NCI-H2227 treated with DMSO at 0.1 percent for 48 hours (cell line): ENCODE measurements at regions not wholly inside any gene's neighbourhood (a gene's known extent, or its start where the extent isn't known, plus 50 kb on each side); places are given as distances from the start of the nearest gene placed in this dataset.

Experiments used
- DNase-seq: peaks from one replicate; lab custom pipeline; 2025; lab: John Stamatoyannopoulos, UW

DNA sequence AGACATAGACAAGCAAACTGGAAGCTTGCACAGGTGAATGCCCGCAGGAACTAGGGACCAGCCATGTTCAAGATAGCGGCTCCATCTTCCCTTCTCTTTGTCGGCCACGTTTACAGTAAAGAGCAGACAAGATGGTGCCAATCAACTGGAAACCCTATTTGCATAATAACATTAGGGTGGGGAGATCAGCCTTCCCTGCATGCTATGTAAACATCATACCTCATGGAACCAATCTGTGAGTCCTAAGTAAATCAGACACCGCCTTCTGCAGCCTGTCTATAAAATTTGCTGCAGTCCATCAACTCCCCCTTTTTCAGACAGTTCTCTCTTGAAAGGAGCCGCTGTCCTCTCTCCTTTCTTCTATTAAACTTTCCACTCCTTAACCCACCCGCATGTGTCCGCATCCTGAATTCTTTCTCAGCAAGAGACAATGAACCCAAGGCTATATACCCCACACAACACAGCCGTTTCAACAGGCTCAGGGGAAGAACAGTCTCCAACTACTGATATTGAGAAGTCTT lies 384.4 kb downstream of the EIPR1 start:
- DNase-seq: no peak

DNA sequence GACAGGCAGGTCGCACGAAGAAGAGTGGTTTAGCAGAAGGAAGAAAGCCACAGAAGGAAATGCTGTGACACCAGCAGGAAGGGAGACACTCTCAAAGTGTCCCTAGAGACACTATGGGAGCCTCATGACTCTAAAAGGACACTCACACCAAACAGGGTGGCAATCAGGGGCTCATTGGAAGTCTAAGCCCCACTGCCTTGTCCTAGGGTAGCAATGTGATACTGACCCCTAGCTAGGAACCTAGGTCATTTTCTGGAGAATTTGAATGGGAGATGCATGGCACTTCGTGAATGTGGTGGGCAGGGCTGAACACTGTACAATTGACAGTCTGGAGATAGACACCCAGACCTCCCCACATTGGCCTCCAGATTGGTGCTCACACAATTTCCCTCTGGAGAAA lies 385.0 kb downstream of the EIPR1 start:
- no peak for DNase-seq

DNA sequence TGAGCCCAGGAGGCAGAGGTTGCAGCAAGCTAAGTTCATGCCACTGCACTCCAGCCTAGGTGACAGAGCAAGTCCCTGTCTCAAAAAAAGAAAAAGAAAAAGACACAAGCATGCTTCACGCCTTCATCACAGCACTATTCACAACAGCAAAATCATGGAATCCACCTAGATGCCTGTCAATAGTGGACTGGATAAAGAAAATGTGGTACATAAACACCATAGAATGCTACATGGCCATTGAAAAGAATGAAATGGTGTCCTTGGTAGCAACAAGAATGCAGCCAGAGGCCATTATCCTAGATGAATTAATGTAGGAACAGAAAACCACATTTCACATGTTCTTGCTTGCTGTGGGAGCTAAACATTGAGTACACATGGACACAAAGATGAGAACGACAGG lies 392.6 kb downstream of the EIPR1 start:
- DNase-seq: no peak

DNA sequence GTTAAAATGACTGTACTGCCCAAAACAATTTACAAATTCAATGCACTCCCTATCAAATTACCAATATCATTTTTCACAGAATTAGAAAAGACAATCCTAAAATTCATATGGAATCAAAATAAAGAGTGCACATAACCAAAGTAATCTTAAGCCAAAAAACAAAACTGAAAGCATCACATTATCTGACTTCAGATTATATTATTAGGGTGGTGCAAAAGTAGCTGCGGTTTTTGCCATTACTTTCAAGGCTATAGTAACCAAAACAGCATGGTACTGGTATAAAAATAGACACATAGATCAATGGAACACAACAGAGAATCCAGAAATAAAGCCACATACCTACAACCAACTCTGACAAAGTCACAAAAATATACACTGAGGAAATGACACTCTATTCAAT lies 396.6 kb downstream of the EIPR1 start:
- DNase-seq: no peak

DNA sequence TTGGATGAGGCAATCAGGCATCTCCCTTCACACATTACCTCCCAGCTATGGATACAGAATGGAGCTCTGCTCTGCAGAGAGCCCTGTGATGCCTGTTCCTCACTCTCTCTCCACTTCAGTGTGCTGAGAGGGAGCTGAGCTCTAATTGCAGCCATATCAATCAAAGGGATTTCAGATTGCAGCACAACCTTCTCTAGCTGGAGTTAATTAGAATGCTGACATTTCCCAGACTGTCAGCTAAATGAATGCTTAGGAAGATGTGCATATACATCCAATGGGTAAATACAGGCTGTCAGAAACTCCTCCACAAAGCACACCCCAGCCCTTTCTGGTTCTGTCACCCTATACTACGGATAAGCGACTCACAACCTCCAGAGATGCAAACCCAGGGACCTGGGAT lies 402.6 kb downstream of the EIPR1 start:
- peak; percentile 4 for DNase-seq

DNA sequence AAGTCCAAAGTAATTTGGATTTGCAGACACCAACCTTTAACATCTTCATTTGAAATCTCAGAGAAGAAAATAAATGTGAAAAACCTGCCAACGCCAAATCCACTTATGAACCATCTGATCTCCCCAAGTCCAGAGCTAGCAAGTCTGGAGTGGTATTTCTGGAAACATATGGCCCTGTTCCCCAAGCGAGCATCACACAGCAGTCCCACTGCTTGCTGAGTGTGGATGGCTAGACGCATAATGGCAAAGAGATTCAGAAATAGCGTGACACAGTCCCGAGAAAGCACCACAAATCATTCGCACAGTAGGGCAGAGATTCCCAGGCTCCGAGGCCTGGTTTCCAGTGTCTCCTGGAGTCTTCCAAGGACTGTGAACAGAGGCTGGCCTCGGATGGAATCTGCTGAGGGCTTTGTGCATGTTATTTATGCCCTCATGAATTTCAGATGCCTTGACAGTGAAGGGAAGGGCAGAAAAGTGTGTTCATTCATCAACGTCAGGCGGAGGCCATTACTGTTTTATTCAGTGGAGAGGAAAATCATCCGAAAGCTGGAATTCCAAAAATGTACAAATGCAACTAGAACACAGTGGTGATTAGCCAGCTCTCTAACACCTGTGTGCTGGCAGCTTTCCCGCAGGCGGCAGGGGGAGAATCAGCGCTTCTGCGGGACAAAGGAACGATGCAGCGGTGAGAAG lies 417.0 kb downstream of the EIPR1 start:
- no peak for DNase-seq

DNA sequence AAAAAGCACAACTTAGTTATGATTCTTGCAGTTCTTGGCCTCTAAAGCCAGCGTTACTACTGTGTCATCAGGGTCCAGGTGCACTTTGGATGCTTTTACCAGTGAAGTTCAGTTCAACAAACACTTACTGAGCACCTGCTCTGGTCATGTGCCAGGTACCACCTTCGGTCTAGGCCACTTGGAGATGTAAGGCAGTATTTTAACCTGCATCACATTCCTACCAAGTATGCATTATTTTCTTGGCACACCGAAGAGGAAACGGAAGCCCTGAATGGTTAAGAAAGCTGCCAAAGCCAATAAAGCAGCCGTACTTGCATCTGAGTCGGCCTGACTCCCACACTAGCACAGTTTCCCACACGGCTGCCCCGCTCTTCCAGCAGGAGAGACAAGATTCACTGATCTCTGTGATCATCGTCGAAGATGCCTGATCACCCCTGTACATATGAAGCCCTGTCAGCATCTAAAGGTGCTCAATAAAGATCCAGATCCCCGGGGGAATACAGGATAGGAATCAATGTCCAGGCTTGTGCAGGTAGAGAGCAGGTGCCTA lies 427.1 kb downstream of the EIPR1 start:
- no peak for DNase-seq

DNA sequence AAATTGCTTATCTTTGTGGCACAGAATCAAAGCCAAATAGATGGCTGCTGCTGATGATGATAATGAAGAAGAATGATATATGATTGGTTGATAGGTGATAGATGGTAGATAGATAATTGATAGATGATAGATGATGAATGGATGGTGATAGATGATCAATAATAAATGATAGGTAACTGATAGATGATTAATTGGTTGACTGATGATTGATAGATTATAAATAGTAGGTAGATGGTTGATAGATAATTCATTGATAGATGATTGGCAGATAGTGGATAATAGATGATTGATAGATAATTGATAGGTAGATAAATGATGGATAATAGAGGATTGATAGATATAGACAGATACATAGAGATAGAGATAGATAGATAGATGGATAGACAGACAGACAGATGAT lies 430.2 kb downstream of the EIPR1 start:
- no peak for DNase-seq

DNA sequence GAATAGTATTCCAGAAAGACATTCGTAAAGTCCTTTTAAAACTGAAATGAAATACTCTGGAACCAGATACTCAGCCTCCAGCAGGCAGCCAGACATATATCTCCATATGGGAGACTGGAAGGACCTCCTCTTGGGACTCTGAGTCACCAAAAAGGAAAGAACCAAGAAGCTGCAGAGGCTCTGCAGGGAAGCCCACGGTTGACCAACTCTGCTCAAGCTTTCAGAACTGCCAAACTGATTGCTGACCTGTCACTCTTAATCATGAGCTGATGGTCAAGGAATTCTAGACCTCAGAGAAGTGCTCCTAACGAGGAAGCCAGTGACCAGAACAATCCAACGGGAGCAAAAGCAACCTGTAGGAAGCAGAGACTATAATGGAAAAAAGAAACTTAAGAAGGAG lies 434.7 kb downstream of the EIPR1 start:
- no peak for DNase-seq

DNA sequence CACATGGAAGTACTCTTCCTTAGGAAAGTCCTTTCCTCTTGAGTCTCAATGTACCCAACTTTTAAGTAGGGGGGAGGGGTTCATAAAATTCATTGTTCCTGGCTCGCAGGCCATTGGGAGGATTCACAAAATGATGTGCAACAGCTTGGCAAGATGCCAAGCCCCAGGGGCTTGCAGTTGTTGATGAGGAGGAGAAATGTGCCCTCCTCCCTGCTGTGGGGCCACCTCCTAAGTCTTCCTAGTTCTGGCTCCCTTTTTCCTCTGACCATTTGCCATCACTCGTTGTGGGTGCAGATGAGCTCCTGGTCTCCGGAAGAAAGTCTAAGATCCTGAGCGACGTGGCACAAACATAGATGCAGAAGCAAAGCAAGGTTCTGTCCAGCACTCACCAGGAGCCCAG lies 435.4 kb downstream of the EIPR1 start:
- DNase-seq: no peak

DNA sequence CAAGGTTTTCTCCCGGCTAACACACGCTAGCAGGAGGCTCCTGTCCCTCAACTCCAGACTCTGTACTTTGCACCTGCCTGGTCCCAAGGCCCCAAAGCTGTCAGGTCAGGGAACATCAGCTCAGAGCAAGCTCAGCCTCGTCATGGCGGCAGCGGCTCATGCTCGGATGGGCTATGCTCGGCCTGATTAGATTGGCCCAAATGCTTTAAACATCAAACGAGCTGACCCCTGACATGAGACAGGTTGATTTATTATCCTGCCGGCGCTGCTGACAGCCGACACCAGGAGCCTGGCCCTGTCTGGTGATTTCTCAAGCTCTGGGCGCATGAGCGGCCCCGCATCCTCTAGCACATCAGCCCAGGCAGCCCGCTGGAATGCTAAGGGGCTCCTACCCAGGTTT lies 436.4 kb downstream of the EIPR1 start:
- DNase-seq: peak; percentile 39

DNA sequence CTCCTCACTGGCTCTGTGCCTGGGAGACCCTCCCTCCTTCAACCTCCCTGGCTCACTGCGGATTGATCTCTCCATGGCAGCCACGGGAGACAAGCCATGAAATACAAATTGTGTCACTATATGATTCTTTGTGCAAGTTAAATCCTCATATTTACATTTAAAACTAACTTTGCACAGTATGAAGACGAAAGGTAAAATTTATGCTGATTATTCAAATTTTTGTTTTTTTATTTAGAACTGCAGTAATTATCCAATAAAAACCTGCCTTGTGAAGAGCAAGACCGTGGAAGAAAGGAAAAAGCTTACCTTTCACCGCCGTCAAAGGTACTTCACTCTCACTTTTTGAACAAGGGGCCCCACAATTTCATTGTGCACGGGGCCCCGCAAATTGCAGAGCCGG lies 436.9 kb downstream of the EIPR1 start:
- DNase-seq: no peak

DNA sequence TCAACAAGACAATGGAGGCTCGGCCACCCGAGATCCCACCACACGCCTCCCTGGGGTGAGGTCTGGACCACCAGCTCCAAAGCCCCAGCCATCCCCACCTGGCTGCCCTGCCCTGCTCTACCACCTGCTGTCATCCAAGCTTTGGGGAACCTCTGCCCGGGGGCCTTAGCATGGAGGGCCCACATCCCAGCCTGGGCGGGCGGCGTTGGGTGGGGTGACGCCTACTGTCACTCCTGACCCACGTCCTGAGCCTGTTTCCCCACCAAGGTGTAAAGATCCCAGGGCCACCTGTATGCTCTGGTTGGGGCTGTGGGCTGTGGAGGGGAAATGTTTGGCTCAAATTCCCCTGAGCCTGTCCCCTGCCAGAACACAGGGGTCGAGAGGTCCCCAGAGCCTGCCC lies 437.6 kb downstream of the EIPR1 start:
- DNase-seq: no peak

DNA sequence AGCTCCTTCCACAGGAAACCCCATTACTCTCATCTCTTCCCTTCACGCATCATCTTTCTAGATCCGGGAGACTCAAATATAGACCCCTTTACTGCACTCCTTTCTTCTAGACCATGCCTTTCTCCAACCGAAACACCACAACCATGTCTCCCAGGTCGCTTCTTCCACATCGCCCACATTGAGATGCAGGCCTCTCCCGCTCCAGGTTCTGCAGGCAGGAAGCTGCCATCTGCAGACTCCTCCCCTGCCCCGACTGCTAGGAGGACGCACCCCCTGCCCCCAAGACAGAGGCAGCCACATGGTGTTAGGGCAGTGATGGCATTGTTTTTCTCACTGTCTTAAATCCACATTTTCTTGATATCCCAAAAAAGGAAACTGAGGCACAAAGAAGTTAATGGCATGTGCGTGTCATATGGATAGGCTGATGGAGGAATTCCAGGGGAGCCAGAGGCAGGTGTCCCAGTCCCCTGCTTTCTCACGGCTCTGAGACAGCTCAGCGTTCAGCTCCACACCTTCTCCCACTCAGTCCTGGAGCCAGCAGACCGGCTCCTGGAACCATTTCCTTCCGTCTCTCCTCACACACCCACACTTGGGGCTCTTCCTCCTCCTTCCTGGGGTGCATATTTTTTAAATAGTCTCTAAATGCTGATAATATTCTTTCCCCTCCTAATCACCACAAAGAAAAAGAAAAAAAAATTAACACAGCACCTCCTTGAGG lies 438.4 kb downstream of the EIPR1 start:
- no peak for DNase-seq

DNA sequence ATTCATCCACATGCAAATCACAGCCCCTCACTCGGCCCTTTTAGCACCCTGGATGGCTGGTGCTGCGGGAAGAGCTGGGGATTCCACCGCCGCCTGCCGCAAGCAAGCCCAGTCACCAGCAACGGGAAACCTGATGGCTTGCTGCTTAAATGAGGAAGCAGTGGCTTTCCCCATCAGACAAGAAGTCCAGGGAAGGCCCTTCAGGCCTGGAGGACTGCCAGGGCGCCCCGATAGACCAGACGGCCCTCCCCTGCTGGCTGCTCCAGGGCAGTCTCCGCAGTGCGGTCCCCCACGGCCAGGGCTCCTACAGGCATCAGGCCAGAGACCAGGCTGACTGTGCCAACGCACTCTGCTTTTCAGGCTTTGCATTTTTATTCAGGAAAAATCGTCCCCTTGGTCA lies 439.1 kb downstream of the EIPR1 start:
- DNase-seq: no peak

DNA sequence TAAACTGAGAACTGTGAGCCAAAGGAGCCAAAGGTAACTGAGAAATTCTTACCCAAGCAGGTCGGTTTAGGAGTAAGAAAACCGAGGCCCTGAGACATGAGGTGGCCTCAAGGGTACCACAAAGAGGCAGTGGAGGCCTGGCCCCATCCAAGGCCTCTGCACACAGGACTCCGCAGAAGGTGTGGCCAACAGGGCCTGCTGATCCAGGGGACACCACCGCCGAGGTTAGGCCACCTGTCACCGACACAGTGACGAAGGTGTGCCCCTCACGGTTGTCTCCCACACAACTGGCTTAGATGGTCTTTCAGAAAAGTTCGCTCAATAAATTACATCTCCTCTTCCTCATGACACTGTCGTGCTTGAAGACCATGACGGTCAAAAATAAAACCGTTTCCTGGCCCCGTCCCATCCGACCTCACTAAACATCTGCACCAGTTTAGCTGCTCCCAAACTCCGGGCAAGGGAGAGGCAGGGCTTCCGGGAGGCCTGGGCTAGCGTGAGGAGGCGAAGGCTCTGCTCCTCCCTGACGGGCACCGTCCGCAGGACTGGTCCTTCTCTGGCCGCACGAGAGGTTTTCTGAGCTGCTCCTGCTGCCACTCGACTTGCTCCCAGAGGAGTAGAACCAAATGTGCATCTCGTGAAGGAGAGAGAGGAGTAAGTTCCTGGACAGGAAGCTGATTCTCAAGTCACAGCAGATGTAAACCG lies 442.0 kb downstream of the EIPR1 start:
- DNase-seq: no peak

DNA sequence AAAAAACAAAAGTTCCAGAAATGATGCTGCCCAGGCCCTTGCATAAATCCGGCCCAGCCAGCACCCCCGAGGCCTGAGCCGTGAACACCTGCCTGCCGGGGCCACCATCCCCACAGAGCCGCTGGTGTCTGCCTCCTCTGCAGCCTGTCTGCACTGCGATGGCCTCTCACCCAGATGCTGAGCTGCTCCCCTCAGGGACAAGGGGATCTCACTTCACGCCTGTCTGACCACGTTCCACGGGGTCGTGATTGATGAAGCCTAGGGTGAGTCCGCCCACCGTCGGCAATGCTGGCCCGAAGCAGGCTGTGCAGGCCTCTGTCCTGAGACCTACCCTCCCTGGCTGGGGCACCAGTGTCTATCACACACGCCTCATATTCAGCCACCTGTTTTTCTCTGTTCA lies 444.2 kb downstream of the EIPR1 start:
- no peak for DNase-seq

DNA sequence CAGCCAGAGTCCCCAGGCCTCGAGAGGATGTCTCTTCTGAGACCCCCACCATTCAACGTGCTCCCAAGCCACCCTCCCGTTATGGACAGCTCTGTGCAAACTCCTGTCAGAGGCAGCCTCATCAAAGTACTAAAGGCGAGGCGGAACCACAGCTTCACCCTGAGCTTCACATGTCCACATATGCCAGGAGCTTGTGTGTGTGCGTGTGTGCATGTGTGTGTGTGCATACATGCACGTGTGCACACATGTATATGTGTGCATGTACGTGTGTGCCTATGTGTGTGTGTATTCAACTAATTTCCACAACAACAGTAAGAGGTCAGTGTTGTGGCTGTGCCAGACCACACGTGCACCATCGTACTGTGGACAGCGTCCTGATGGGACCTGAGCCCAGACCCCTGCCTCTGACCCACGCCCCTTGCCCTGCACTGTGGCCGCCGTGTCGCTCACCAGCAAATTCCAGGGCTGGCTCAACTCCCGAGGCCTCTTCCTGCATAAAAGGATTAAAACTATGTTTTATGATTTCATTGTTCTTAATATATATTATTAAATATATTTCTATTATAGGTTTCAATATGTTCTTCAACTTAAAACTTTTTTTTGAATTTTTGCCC lies 444.8 kb downstream of the EIPR1 start:
- DNase-seq: no peak

DNA sequence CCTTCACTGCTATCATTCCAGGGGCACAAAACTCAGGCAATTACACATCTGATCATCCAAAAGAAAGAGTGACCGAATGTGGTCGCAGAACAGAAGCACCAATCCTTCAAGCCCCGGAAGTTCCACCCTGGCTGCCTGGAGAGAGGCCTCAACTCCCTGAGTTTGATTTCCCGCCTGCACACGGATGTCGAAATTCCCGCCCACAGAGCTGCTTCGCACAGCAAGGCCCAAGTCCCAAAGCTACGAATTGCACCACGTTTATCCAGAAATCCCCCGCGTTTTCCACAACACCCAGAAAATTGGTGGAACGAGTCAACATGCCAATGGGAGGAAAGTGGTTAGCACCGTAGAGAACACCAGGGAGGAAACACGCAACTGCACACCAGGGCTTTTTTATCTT lies 445.4 kb downstream of the EIPR1 start:
- no peak for DNase-seq

DNA sequence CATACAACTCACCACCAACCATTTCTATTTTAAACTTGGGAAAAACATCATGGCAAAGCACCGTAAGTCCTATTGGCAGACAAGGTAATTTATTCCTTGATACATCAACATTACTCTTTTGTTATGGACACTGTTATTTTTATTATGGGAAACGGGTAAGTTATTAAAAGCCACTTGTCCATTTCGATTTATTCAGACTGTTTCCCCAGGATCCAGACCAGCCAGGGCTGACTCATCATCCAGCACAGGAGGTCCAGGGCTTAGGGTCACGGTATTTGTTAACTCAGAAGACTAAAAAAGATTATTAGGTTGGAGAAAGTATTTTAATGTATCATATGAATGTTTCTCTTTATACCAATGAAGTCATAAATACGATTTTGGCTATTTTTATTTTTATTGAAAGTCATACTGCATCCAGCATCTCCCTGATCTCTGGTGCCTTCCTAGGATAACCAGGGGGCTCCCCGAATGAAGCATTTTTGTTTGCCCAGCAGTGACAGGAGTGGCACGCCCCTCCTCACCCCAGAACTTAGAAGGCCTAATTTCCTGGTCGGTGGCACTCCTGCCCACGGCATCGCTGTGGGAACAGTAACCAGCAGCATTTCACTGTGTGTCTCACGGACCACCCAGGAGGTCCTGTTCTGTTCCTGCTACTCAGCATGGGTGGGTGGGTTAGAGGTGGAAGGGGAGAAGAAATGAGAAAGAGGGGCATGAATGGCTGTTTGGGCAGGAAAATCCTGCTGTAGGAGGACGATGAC lies 446.1 kb downstream of the EIPR1 start:
- no peak for DNase-seq

DNA sequence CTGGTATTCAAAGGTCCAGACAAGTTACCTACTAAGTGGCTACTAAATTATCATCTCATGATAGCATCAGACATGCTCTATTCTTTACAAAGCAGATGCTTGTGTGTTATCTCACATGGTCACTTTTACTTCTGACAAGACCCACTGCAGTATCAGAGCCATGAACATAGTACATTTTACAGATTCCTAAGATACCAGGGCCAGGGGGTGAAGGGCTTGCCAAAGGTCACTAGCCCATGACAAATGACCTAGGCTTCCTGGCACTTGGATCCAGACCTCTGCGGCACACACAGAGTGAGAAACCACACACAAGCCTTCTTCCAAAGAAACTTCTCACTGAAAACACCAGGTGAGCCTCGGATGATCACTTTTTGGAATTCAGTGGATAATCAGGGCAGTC lies 446.8 kb downstream of the EIPR1 start:
- no peak for DNase-seq

DNA sequence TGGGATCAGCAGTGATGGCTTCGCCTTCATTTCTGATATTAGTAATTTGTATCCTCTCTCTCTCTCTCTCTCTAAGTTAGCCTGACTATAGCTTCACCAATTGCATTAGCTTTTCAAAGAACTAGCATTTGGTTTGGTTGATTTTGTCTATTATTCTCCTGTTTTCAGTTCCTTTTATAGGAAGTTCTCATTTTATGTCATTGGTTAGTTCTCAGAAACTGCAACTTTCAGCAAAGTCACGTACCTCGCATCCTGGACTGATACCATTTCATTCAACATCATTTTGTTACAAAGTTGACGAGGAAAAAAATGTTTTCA lies 450.8 kb downstream of the EIPR1 start:
- DNase-seq: no peak
